ENCODE measurements at regions not wholly inside any gene's neighbourhood (a gene's known extent, or its start where the extent isn't known, plus 50 kb on each side); places are given as distances from the start of the nearest gene placed in this dataset.

DNA sequence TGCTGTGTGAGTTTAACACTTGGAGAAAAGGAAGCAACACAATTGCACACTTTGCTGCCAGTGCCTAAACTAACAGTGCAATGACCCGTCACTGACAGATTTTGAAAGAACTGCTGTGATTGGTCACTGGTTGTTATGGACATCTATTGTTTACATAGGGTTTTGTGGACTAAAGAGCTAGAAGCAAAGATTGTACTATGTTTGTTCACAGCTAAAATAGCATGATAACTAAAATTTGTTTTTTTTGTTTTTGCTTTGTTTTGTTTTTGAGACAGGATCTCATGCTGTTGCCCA, 112.4 kb upstream of the GOLGA8J start:
- no peak for TF ChIP-seq POLR2A (IDR thresholded peaks at IDR 0.05; ENCODE audit: extremely low read depth, insufficient read length)
- TF ChIP-seq, protein P1, sequence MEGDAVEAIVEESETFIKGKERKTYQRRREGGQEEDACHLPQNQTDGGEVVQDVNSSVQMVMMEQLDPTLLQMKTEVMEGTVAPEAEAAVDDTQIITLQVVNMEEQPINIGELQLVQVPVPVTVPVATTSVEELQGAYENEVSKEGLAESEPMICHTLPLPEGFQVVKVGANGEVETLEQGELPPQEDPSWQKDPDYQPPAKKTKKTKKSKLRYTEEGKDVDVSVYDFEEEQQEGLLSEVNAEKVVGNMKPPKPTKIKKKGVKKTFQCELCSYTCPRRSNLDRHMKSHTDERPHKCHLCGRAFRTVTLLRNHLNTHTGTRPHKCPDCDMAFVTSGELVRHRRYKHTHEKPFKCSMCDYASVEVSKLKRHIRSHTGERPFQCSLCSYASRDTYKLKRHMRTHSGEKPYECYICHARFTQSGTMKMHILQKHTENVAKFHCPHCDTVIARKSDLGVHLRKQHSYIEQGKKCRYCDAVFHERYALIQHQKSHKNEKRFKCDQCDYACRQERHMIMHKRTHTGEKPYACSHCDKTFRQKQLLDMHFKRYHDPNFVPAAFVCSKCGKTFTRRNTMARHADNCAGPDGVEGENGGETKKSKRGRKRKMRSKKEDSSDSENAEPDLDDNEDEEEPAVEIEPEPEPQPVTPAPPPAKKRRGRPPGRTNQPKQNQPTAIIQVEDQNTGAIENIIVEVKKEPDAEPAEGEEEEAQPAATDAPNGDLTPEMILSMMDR (IDR thresholded peaks at IDR 0.05; ENCODE audit: low read depth, low read length), result no peak
- TF ChIP-seq, protein P2, sequence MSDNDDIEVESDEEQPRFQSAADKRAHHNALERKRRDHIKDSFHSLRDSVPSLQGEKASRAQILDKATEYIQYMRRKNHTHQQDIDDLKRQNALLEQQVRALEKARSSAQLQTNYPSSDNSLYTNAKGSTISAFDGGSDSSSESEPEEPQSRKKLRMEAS (IDR thresholded peaks at IDR 0.05; ENCODE audit: low read depth, low read length), result no peak
- TF ChIP-seq MYC (IDR thresholded peaks at IDR 0.05; ENCODE audit: low read depth, low read length), result no peak

Measured in NB4 (cell line).